Vagina (tissue), 2 donors: ENCODE measurements at regions not wholly inside any gene's neighbourhood (a gene's known extent, or its start where the extent isn't known, plus 50 kb on each side); places are given as distances from the start of the nearest gene placed in this dataset.

ENCODE experiments used
- DNase-seq, 2 donors: peaks; one replicate each; pipeline ENCODE4 v3.0.0-alpha.2; 2017; ENCODE audit errors: extremely low spot score in 2 of 2
- H3K27ac ChIP-seq: fragments of 200-600 bp; sonication (generic); one replicate; pipeline ENCODE4 v1.5.1; 2019
- H3K27me3 ChIP-seq: fragments of 200-600 bp; sonication (generic); one replicate; pipeline ENCODE4 v1.5.1; 2019
- H3K36me3 ChIP-seq, 2 donors: fragments of 200-600 bp; sonication (generic); one replicate each; pipeline ENCODE4 v1.5.1; 2017 to 2019
- H3K4me1 ChIP-seq: fragments of 200-600 bp; sonication (generic); one replicate; pipeline ENCODE4 v1.5.1; 2019
- H3K4me3 ChIP-seq, 2 donors: fragments of 200-600 bp; sonication (generic); 1 replicate in 1 of 2; 2 replicates in 1 of 2; pipeline ENCODE4 v1.5.1; 2016 to 2019
- H3K9me3 ChIP-seq: fragments of 200-600 bp; sonication (generic); one replicate; pipeline ENCODE4 v1.5.1; 2019
- POLR2A ChIP-seq, 2 donors: fragments of 450-650 bp; IDR thresholded peaks; one replicate each; pipeline ENCODE4 v1.6.1; 2017; ENCODE audit warnings: antibody characterized with exemption in 2 of 2, mild to moderate bottlenecking in 2 of 2, moderate library complexity in 2 of 2
- POLR2AphosphoS5 ChIP-seq, 2 donors: sonication (generic); formaldehyde crosslinking; IDR thresholded peaks; one replicate each; pipeline ENCODE4 v1.9.0; 2017; ENCODE audit warnings: antibody characterized with exemption in 2 of 2, mild to moderate bottlenecking in 2 of 2, low read depth in 1 of 2; ENCODE audit not compliant: insufficient read depth in 1 of 2
- intact Hi-C: fragments of 100-400 bp; cut with DNase I; formaldehyde crosslinking; loops from one replicate; pipeline ENCODE4 v1.15.1; 2023
- TF ChIP-seq, protein P1 (sequence below), 3 experiments: fragments of 450-650 bp in 2 of 3; fragments of 200-600 bp in 1 of 3; sonication (generic) in 1 of 3; IDR thresholded peaks; one replicate each; pipeline ENCODE4 v1.5.1; 2017 to 2019; ENCODE audit warnings: antibody characterized with exemption in 3 of 3, mild to moderate bottlenecking in 2 of 3, moderate library complexity in 2 of 3

GRCh38 chr14:85883101-85883500 lies 353.2 kb downstream of the FLRT2 start:
- TF ChIP-seq POLR2A (IDR thresholded peaks at IDR 0.05) (no peak), POLR2AphosphoS5 (IDR thresholded peaks at IDR 0.05; ENCODE audit: insufficient read depth in 1 of 2, low read depth in 1 of 2) (no peak)
- TF ChIP-seq, protein P1, sequence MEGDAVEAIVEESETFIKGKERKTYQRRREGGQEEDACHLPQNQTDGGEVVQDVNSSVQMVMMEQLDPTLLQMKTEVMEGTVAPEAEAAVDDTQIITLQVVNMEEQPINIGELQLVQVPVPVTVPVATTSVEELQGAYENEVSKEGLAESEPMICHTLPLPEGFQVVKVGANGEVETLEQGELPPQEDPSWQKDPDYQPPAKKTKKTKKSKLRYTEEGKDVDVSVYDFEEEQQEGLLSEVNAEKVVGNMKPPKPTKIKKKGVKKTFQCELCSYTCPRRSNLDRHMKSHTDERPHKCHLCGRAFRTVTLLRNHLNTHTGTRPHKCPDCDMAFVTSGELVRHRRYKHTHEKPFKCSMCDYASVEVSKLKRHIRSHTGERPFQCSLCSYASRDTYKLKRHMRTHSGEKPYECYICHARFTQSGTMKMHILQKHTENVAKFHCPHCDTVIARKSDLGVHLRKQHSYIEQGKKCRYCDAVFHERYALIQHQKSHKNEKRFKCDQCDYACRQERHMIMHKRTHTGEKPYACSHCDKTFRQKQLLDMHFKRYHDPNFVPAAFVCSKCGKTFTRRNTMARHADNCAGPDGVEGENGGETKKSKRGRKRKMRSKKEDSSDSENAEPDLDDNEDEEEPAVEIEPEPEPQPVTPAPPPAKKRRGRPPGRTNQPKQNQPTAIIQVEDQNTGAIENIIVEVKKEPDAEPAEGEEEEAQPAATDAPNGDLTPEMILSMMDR (IDR thresholded peaks at IDR 0.05): no peak

DNA sequence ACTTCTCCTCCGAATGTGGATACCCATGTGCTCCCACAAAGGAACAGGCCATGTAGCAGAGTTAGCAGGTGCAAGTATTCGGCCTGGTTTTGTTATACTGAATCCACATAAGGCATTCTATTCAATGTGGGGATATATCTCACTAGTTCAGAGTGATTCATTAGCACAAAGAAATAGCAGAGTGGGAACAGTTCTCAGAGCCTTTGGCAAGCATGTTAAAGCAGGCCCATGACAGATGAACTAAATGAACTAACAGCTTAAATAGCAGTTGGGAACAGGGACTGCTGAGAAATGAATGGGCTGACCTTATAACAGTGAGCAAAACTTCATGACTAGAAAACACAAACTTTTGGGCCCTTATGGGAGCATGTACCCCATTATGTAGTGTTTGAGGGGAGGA lies 352.0 kb downstream of the FLRT2 start:
- no peaks in the 10 kb centered on the region for H3K27me3 ChIP-seq
- H3K4me3 ChIP-seq: no peak overlapping the region
- no peak for TF ChIP-seq POLR2A (IDR thresholded peaks at IDR 0.05)
- TF ChIP-seq, protein P1 (IDR thresholded peaks at IDR 0.05): no peak
- no peak for TF ChIP-seq POLR2AphosphoS5 (IDR thresholded peaks at IDR 0.05; ENCODE audit: insufficient read depth in 1 of 2, low read depth in 1 of 2)
- no peak overlapping the region for H3K27ac ChIP-seq
- intact Hi-C loops: no loop called here
- no peaks in the 10 kb centered on the region for H3K36me3 ChIP-seq
- H3K9me3 ChIP-seq: no peaks in the 10 kb centered on the region
- DNase-seq: no peak
- no peaks in the 10 kb centered on the region for H3K4me1 ChIP-seq

More at GRCh38 chr14:85883101-85883500, 353.2 kb downstream of the FLRT2 start:
- no peaks in the 10 kb centered on the region for H3K9me3 ChIP-seq
- no peaks in the 10 kb centered on the region for H3K27me3 ChIP-seq
- H3K36me3 ChIP-seq: no peaks in the 10 kb centered on the region
- H3K27ac ChIP-seq: no peak overlapping the region
- no peak for DNase-seq
- no peaks in the 10 kb centered on the region for H3K4me1 ChIP-seq
- intact Hi-C loops: no loop called here
- H3K4me3 ChIP-seq: no peak overlapping the region

DNA sequence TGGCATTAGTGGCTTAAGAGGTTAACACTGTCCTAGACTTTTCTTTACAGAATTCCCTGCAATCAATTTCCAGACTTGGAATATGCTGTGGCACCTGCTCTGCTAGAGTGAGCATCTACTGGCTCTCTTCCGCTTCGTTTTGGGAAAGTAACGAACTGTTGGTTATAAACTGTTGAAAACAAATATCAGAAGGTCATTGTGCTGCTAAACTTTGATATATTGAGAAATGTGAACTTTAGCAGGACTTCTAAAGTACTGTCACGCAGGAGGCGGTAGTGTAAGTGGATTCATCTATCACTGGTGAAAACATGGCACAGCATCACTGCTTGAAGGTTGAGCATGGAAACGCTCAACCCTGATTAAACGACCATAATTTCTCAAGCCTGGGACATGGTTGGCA lies 348.9 kb downstream of the FLRT2 start:
- Histone ChIP-seq H3K9me3 (no peaks in the 10 kb centered on the region), H3K36me3 (no peaks in the 10 kb centered on the region), H3K4me1 (no peaks in the 10 kb centered on the region), H3K27ac (no peak overlapping the region), H3K27me3 (no peaks in the 10 kb centered on the region), H3K4me3 (no peak overlapping the region)
- no peak for DNase-seq
- intact Hi-C loops: no loop called here
- TF ChIP-seq, protein P1 (IDR thresholded peaks at IDR 0.05): no peak
- no peak for TF ChIP-seq POLR2AphosphoS5 (IDR thresholded peaks at IDR 0.05; ENCODE audit: insufficient read depth in 1 of 2, low read depth in 1 of 2)
- no peak for TF ChIP-seq POLR2A (IDR thresholded peaks at IDR 0.05)

DNA sequence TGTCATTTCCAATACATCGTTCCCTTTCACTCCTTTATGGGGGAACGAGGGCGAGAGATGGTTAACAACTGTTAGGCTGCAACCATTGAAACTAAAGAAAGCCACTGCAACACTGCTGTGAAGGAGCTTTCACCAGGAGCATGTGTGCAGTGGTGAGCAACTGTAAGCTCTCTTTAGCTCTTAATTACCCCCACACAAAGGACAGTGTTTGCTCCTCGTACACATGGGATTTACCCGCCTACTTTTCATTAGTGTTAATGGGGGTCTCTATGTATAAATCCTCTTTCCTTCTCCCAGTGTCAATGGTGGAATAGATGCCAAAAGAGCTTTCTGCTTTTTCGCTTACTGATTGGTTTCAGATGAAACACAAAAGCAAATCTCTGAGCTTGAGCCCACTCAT lies 343.1 kb downstream of the FLRT2 start:
- Histone ChIP-seq H3K27ac (no peak overlapping the region), H3K9me3 (no peaks in the 10 kb centered on the region), H3K27me3 (no peaks in the 10 kb centered on the region), H3K36me3 (no peaks in the 10 kb centered on the region), H3K4me3 (no peak overlapping the region), H3K4me1 (no peaks in the 10 kb centered on the region)
- TF ChIP-seq POLR2AphosphoS5 (IDR thresholded peaks at IDR 0.05; ENCODE audit: insufficient read depth in 1 of 2, low read depth in 1 of 2) (no peak), POLR2A (IDR thresholded peaks at IDR 0.05) (no peak)
- TF ChIP-seq, protein P1 (IDR thresholded peaks at IDR 0.05): no peak
- intact Hi-C loops: no loop called here
- no peak for DNase-seq

DNA sequence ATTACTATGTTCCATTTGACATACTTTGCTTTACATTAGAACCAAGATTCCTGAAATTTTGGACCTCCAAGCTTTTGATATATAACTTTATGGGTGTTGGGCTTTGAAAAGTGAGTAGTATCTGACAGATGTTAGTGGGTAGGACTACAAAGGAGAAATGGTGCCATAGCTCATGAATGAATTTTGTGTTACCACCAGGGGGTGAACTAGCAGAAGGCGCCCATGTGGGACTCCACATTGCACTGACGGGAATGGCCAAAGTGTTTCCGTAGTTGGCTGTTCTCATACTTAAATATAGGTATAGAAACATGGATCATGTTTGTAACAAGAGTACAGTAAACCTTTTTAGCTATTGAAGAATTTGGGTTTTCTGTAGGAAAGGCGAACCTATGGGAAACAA lies 337.5 kb downstream of the FLRT2 start:
- Histone ChIP-seq H3K9me3 (no peaks in the 10 kb centered on the region), H3K4me1 (no peaks in the 10 kb centered on the region), H3K36me3 (no peaks in the 10 kb centered on the region), H3K27me3 (no peaks in the 10 kb centered on the region), H3K4me3 (no peak overlapping the region), H3K27ac (no peak overlapping the region)
- intact Hi-C loops: no loop called here
- no peak for TF ChIP-seq POLR2AphosphoS5 (IDR thresholded peaks at IDR 0.05; ENCODE audit: insufficient read depth in 1 of 2, low read depth in 1 of 2)
- TF ChIP-seq POLR2A (IDR thresholded peaks at IDR 0.05): no peak
- TF ChIP-seq, protein P1 (IDR thresholded peaks at IDR 0.05): no peak
- DNase-seq: no peak
